ENCODE measurements at regions not wholly inside any gene's neighbourhood (a gene's known extent, or its start where the extent isn't known, plus 50 kb on each side); places are given as distances from the start of the nearest gene placed in this dataset.

- Histone ChIP-seq H3K9me2 (replicated peaks; ENCODE audit: control insufficient read depth, low read length) (no peaks in the 10 kb centered on the region), H3K9me3 (ENCODE audit: control insufficient read depth, insufficient read depth, low read length) (no peaks in the 10 kb centered on the region), H3K27me3 (ENCODE audit: control insufficient read depth, low read length) (no peaks in the 10 kb centered on the region), H3K36me3 (ENCODE audit: control insufficient read depth, low read length) (no peaks in the 10 kb centered on the region), H3K4me1 (ENCODE audit: control insufficient read depth, low read length) (no peaks in the 10 kb centered on the region), H3K4me2 (ENCODE audit: low read length) (no peak overlapping the region), H3K79me2 (ENCODE audit: control insufficient read depth, low read length) (no peaks in the 10 kb centered on the region), H3F3A (ENCODE audit: control insufficient read depth, insufficient read depth) (no peaks in the 10 kb centered on the region), H3K4me3 (ENCODE audit: low read length) (no peak overlapping the region), H4K20me1 (ENCODE audit: control insufficient read depth, insufficient read depth, low read depth, low read length) (no peaks in the 10 kb centered on the region), H3K27ac (ENCODE audit: low read depth, low read length) (no peak overlapping the region)
- TF ChIP-seq EZH2phosphoT487 (IDR thresholded peaks at IDR 0.05; ENCODE audit: borderline replicate concordance, low read length) (no peak), CTCF (IDR thresholded peaks at IDR 0.05; ENCODE audit: low read depth, low read length, poor library complexity, severe bottlenecking) (no peak)
Observed at GRCh38 chr9:108496846-108497245, 358.9 kb downstream of the ACTL7B start.

DNA sequence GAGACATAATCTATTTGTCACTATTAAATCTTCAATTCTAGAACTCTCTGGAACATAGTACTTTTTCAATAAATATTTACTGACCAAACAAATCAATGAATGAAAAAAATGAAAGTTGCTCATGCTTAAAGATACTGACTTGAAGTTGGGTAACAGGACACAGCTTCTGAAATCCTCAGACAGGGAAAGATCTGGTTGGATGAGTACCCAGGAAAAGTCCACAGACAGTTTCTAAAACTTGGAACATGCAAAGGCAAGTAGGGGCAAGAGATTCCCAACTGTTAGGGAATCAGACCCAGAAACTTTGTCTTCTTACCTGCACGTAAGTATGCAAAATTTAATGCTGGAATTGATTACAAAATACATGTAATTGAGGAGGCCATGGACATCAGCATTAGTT, 366.2 kb downstream of the ACTL7B start:
- Histone ChIP-seq H3K9me3 (ENCODE audit: control insufficient read depth, insufficient read depth, low read length) (no peaks in the 10 kb centered on the region), H4K20me1 (ENCODE audit: control insufficient read depth, insufficient read depth, low read depth, low read length) (no peaks in the 10 kb centered on the region), H3K4me3 (ENCODE audit: low read length) (no peak overlapping the region), H3K9me2 (replicated peaks; ENCODE audit: control insufficient read depth, low read length) (no peaks in the 10 kb centered on the region), H3K4me1 (ENCODE audit: control insufficient read depth, low read length) (no peaks in the 10 kb centered on the region), H3F3A (ENCODE audit: control insufficient read depth, insufficient read depth) (no peaks in the 10 kb centered on the region), H3K79me2 (ENCODE audit: control insufficient read depth, low read length) (no peaks in the 10 kb centered on the region), H3K4me2 (ENCODE audit: low read length) (no peak overlapping the region), H3K36me3 (ENCODE audit: control insufficient read depth, low read length) (no peaks in the 10 kb centered on the region), H3K27me3 (ENCODE audit: control insufficient read depth, low read length) (no peaks in the 10 kb centered on the region), H3K27ac (ENCODE audit: low read depth, low read length) (no peak overlapping the region)
- no peak for TF ChIP-seq CTCF (IDR thresholded peaks at IDR 0.05; ENCODE audit: low read depth, low read length, poor library complexity, severe bottlenecking)
- TF ChIP-seq EZH2phosphoT487 (IDR thresholded peaks at IDR 0.05; ENCODE audit: borderline replicate concordance, low read length), result no peak

GRCh38 chr9:108486831-108487230, 369.0 kb downstream of the ACTL7B start:
- no peaks in the 10 kb centered on the region for H3K4me1 ChIP-seq (ENCODE audit: control insufficient read depth, low read length)
- no peak overlapping the region for H3K4me3 ChIP-seq (ENCODE audit: low read length)
- no peak overlapping the region for H3K4me2 ChIP-seq (ENCODE audit: low read length)
- no peak overlapping the region for H3K27ac ChIP-seq (ENCODE audit: low read depth, low read length)
- H3K9me2 ChIP-seq (replicated peaks; ENCODE audit: control insufficient read depth, low read length), result no peaks in the 10 kb centered on the region
- no peaks in the 10 kb centered on the region for H3K36me3 ChIP-seq (ENCODE audit: control insufficient read depth, low read length)
- H3K27me3 ChIP-seq (ENCODE audit: control insufficient read depth, low read length), result no peaks in the 10 kb centered on the region
- H3K9me3 ChIP-seq (ENCODE audit: control insufficient read depth, insufficient read depth, low read length), result no peaks in the 10 kb centered on the region
- H3F3A ChIP-seq (ENCODE audit: control insufficient read depth, insufficient read depth), result no peaks in the 10 kb centered on the region
- no peak for TF ChIP-seq CTCF (IDR thresholded peaks at IDR 0.05; ENCODE audit: low read depth, low read length, poor library complexity, severe bottlenecking)
- TF ChIP-seq EZH2phosphoT487 (IDR thresholded peaks at IDR 0.05; ENCODE audit: borderline replicate concordance, low read length), result no peak
- no peaks in the 10 kb centered on the region for H3K79me2 ChIP-seq (ENCODE audit: control insufficient read depth, low read length)
- H4K20me1 ChIP-seq (ENCODE audit: control insufficient read depth, insufficient read depth, low read depth, low read length), result no peaks in the 10 kb centered on the region

- no peaks in the 10 kb centered on the region for H3K79me2 ChIP-seq (ENCODE audit: control insufficient read depth, low read length)
- H3K27ac ChIP-seq (ENCODE audit: low read depth, low read length), result no peak overlapping the region
- H3K4me1 ChIP-seq (ENCODE audit: control insufficient read depth, low read length), result no peaks in the 10 kb centered on the region
- no peaks in the 10 kb centered on the region for H4K20me1 ChIP-seq (ENCODE audit: control insufficient read depth, insufficient read depth, low read depth, low read length)
- no peaks in the 10 kb centered on the region for H3F3A ChIP-seq (ENCODE audit: control insufficient read depth, insufficient read depth)
- no peaks in the 10 kb centered on the region for H3K9me2 ChIP-seq (replicated peaks; ENCODE audit: control insufficient read depth, low read length)
- H3K4me3 ChIP-seq (ENCODE audit: low read length), result no peak overlapping the region
- no peaks in the 10 kb centered on the region for H3K36me3 ChIP-seq (ENCODE audit: control insufficient read depth, low read length)
- H3K27me3 ChIP-seq (ENCODE audit: control insufficient read depth, low read length), result no peaks in the 10 kb centered on the region
- H3K9me3 ChIP-seq (ENCODE audit: control insufficient read depth, insufficient read depth, low read length), result no peaks in the 10 kb centered on the region
- TF ChIP-seq EZH2phosphoT487 (IDR thresholded peaks at IDR 0.05; ENCODE audit: borderline replicate concordance, low read length) (no peak), CTCF (IDR thresholded peaks at IDR 0.05; ENCODE audit: low read depth, low read length, poor library complexity, severe bottlenecking) (no peak)
- H3K4me2 ChIP-seq (ENCODE audit: low read length), result no peak overlapping the region
Observed at GRCh38 chr9:108484468-108484867, 371.3 kb downstream of the ACTL7B start.
